ENCODE measurements at regions not wholly inside any gene's neighbourhood (a gene's known extent, or its start where the extent isn't known, plus 50 kb on each side); places are given as distances from the start of the nearest gene placed in this dataset.
A peak's percentile ranks its signal among the peaks of the same experiment; 100 is the strongest.

DNA sequence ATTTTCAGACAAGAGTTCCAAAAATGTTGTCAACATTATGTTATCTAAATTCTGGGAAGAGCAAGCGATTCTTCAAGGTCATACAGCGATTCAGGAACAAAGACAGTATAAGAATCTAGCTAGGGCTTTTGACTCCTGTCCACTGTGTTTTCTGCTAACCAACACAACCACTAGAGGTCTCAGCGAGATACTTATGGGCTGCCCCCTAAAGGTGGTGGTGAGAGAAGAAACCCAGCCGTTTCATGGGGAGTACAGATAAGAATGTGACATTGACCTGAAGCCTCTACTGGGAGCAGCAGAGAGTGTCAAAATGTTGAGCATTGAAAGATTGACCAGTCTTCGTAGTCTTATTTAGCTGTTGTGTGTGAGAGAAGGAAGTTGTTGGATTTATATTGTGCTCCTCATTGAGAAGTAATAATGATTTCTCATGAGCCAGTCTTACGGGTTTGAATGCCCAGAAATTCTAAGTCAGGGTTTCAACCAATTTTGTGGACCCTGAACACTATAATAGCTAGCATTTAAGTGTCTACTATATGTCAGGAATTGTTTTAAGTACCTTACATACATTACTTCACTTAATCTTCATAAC is 168.3 kb downstream of the SPRY1 start:
- TF ChIP-seq KAT7 (CRISPR knock-in tag; IDR thresholded peaks at IDR 0.05; ENCODE audit: borderline replicate concordance) (no peak), NFATC4 (CRISPR knock-in tag; IDR thresholded peaks at IDR 0.05) (no peak), NFYB (CRISPR knock-in tag; conservative IDR thresholded peaks at IDR 0.05; ENCODE audit: low read depth) (no peak), FOXP1 (CRISPR knock-in tag; IDR thresholded peaks at IDR 0.05; ENCODE audit: borderline replicate concordance) (no peak)
- TF ChIP-seq, protein P1, sequence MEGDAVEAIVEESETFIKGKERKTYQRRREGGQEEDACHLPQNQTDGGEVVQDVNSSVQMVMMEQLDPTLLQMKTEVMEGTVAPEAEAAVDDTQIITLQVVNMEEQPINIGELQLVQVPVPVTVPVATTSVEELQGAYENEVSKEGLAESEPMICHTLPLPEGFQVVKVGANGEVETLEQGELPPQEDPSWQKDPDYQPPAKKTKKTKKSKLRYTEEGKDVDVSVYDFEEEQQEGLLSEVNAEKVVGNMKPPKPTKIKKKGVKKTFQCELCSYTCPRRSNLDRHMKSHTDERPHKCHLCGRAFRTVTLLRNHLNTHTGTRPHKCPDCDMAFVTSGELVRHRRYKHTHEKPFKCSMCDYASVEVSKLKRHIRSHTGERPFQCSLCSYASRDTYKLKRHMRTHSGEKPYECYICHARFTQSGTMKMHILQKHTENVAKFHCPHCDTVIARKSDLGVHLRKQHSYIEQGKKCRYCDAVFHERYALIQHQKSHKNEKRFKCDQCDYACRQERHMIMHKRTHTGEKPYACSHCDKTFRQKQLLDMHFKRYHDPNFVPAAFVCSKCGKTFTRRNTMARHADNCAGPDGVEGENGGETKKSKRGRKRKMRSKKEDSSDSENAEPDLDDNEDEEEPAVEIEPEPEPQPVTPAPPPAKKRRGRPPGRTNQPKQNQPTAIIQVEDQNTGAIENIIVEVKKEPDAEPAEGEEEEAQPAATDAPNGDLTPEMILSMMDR (IDR thresholded peaks at IDR 0.05) = peak; percentile 55; the same call in 1 of the 2 replicates
- TF ChIP-seq, protein P2, sequence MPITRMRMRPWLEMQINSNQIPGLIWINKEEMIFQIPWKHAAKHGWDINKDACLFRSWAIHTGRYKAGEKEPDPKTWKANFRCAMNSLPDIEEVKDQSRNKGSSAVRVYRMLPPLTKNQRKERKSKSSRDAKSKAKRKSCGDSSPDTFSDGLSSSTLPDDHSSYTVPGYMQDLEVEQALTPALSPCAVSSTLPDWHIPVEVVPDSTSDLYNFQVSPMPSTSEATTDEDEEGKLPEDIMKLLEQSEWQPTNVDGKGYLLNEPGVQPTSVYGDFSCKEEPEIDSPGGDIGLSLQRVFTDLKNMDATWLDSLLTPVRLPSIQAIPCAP (CRISPR knock-in tag; IDR thresholded peaks at IDR 0.05) = no peak
- TF ChIP-seq, protein P3, sequence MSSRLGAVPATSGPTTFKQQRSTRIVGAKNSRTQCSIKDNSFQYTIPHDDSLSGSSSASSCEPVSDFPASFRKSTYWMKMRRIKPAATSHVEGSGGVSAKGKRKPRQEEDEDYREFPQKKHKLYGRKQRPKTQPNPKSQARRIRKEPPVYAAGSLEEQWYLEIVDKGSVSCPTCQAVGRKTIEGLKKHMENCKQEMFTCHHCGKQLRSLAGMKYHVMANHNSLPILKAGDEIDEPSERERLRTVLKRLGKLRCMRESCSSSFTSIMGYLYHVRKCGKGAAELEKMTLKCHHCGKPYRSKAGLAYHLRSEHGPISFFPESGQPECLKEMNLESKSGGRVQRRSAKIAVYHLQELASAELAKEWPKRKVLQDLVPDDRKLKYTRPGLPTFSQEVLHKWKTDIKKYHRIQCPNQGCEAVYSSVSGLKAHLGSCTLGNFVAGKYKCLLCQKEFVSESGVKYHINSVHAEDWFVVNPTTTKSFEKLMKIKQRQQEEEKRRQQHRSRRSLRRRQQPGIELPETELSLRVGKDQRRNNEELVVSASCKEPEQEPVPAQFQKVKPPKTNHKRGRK (CRISPR knock-in tag; IDR thresholded peaks at IDR 0.05; ENCODE audit: borderline replicate concordance) = no peak
- TF ChIP-seq, protein P4, sequence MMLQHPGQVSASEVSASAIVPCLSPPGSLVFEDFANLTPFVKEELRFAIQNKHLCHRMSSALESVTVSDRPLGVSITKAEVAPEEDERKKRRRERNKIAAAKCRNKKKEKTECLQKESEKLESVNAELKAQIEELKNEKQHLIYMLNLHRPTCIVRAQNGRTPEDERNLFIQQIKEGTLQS (CRISPR knock-in tag; conservative IDR thresholded peaks at IDR 0.05) = no peak

Data from WTC11 (cell line).